Brain microvascular endothelial cell (primary cell): ENCODE measurements at regions not wholly inside any gene's neighbourhood (a gene's known extent, or its start where the extent isn't known, plus 50 kb on each side); places are given as distances from the start of the nearest gene placed in this dataset.

ENCODE experiments used
- DNase-seq: peaks from one replicate; pipeline ENCODE4 v3.0.0-alpha.2; 2020
- H3K27ac ChIP-seq: fragments of 250-450 bp; sonication (Bioruptor Pico); 2 replicates; pipeline ENCODE4 v1.5.1; 2020; ENCODE audit warnings: mild to moderate bottlenecking, moderate library complexity
- H3K27me3 ChIP-seq: fragments of 250-450 bp; sonication (Bioruptor Pico); replicated peaks from 2 replicates; pipeline ENCODE4 v1.5.1; 2020; ENCODE audit warnings: mild to moderate bottlenecking
- H3K36me3 ChIP-seq: fragments of 250-450 bp; sonication (Bioruptor Pico); replicated peaks from 2 replicates; pipeline ENCODE4 v1.5.1; 2020; ENCODE audit warnings: mild to moderate bottlenecking
- H3K4me3 ChIP-seq: 2 replicates; pipeline ENCODE4 v1.5.1; 2011; ENCODE audit warnings: low read depth, mild to moderate bottlenecking, control low read depth, low read length, moderate library complexity
- in situ Hi-C: cut with HindIII; loops from 2 replicates; pipeline ENCODE4 v1.10.0; 2017; ENCODE audit warnings: low sequenced_read_pairs, low pct_ligation_motif_present
- TF ChIP-seq, protein P1 (sequence below): IDR thresholded peaks from 2 replicates; pipeline ENCODE4 v1.5.1; 2011; ENCODE audit warnings: low read depth, mild to moderate bottlenecking, moderate library complexity, low read length, control low read depth, inconsistent platforms; ENCODE audit errors: missing control alignments

DNA sequence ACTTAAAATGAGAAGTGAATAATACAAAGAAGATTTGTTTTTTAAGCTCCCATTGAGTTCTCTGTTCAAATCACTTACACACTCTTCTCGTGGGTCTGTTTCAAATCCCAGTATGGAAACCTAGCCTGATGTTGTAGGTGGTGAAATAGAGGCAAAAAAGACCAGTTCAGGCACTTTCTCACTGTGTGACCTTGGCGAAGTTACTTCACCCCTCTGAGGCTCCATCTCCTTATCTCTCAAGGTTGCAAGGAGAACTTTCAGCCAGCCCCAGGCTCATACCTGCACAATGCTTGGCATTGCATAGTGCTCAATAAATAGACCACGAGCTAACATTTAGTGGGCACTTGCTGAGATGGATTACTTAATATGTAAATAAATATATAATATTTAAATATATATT is 90.1 kb downstream of the PRLHR start:
- in situ Hi-C loops = no loop called here
- no peak overlapping the region for H3K27ac ChIP-seq

DNA sequence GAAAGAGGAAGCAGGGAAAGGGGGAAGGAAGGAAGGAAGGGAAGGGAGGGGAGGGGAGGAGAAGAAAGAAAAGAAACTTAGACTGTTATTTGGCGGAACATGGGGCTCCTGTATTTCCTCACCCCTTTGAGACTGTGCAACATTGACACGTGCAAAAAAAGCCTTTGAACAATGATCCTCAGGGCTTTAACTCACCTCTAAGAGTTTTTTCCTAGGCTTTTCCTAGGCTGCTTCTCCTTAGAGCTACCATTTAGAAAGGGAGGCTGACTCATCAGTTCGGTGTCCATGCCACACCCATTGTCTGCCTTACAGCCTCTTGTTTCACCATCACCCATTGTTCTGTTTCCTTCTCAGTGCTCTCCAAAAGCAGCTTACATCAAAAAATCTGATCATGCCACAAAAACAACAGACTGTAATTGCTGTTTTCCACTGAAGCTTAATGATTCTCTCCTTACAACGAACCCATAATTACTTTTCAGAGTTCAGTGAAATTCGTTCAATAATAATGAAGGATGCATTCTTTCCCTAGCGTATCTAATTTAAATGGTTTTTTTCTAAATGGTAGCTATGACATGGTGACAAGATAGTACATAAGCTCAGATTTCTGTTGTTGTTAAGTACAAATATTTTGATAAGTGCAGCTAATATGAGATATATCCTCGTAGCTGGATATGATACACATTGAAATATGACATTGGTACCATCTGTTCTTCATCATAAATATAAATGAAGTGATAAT is 90.8 kb downstream of the PRLHR start:
- Histone ChIP-seq H3K27ac (no peak overlapping the region), H3K36me3 (no peaks in the 10 kb centered on the region), H3K4me3 (no peak overlapping the region), H3K27me3 (no peaks in the 10 kb centered on the region)
- TF ChIP-seq, protein P1, sequence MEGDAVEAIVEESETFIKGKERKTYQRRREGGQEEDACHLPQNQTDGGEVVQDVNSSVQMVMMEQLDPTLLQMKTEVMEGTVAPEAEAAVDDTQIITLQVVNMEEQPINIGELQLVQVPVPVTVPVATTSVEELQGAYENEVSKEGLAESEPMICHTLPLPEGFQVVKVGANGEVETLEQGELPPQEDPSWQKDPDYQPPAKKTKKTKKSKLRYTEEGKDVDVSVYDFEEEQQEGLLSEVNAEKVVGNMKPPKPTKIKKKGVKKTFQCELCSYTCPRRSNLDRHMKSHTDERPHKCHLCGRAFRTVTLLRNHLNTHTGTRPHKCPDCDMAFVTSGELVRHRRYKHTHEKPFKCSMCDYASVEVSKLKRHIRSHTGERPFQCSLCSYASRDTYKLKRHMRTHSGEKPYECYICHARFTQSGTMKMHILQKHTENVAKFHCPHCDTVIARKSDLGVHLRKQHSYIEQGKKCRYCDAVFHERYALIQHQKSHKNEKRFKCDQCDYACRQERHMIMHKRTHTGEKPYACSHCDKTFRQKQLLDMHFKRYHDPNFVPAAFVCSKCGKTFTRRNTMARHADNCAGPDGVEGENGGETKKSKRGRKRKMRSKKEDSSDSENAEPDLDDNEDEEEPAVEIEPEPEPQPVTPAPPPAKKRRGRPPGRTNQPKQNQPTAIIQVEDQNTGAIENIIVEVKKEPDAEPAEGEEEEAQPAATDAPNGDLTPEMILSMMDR = no peak
- in situ Hi-C loops = no loop called here
- peak; percentile 27 for DNase-seq

More for the DNA sequence above, 90.1 kb downstream of the PRLHR start:
- Histone ChIP-seq H3K27me3 (no peaks in the 10 kb centered on the region), H3K36me3 (no peaks in the 10 kb centered on the region), H3K4me3 (no peak overlapping the region)
- DNase-seq = no peak
- TF ChIP-seq, protein P1 = no peak

DNA sequence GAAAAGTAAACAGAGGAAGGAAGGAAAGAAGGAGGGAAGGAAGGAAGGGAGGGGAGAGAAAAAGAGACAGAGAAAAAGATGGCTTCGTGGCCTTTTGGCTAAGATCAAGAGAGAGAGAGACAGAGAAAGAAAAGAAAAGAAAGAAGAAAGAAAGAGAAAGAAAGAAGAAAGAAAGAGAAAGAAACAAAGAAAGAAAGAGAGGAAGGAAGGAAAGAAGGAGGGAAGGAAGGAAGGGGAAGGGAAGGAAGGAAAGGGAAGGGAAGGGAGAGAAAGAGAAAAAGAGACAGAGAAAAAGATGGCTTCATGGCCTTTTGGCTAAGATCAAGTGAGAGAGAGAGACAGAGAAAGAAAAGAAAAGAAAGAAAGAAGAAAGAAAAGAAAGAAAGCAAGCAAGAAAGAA is 91.4 kb downstream of the PRLHR start:
- Histone ChIP-seq H3K27me3 (no peaks in the 10 kb centered on the region), H3K36me3 (no peaks in the 10 kb centered on the region), H3K27ac (no peak overlapping the region), H3K4me3 (no peak overlapping the region)
- TF ChIP-seq, protein P1 = no peak
- in situ Hi-C loops = no loop called here
- no peak for DNase-seq

DNA sequence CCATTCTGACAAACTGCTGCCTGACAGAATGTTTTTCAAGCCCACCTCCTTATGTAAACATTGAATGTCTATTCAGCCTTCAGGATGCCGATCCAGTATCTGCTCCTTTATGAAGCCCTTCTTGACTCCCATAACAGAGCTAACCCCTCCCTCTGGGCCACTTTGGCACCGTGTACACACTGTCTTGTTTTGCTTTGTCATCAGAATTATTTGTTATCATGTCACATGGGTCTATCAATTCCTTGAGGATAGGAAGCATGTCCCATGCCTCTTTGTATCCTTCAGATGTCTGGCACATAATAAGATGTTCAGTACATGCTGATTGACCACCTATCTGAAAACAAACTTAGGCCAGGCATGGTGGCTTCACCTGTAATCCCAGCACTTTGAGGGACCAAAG is 92.3 kb downstream of the PRLHR start:
- no peaks in the 10 kb centered on the region for H3K27me3 ChIP-seq
- H3K27ac ChIP-seq = no peak overlapping the region
- TF ChIP-seq, protein P1 = no peak
- in situ Hi-C loops = no loop called here
- H3K36me3 ChIP-seq = no peaks in the 10 kb centered on the region
- H3K4me3 ChIP-seq = no peak overlapping the region
- DNase-seq = no peak

DNA sequence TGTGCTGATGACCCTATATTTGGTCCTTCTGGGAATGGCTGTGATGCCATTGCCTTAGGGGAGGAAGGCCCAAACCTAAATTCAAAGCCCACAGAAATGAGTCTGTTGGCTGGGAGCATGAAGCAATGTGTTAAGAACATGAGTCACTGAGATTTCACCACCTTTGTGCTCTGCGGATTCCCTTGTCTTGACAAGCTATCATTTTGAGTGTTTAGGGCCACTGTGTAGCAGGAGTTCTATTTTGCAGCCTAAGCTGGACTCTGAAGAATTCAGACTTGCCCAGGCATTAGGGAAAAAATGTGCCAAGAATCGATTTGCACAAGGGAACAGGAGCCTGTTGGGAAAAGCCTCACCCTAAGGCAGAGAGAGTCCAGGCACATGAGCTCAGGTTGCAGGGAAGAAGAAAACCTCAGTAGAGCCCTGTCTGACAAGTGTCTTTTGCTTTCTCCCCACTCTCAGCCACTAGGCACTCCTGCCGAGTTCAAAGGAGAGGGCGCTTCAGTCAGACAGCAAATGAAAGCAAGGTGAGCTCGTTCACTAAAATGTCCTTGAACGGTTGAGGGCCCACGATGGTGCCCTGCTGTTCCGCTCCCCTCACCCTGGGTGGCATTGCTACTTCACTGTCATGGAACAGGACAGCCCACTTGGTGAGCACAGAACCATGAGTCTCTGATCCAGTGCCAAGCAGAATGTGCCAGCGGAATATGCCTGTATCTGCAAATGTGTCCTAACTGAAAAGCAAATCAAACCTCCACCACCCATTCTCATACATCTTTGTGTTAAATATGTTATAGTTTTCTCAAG is 93.6 kb downstream of the PRLHR start:
- in situ Hi-C loops = no loop called here
- TF ChIP-seq, protein P1 = no peak
- H3K4me3 ChIP-seq = no peak overlapping the region
- DNase-seq = peak; percentile 35
- no peaks in the 10 kb centered on the region for H3K36me3 ChIP-seq
- no peaks in the 10 kb centered on the region for H3K27me3 ChIP-seq
- no peak overlapping the region for H3K27ac ChIP-seq

DNA sequence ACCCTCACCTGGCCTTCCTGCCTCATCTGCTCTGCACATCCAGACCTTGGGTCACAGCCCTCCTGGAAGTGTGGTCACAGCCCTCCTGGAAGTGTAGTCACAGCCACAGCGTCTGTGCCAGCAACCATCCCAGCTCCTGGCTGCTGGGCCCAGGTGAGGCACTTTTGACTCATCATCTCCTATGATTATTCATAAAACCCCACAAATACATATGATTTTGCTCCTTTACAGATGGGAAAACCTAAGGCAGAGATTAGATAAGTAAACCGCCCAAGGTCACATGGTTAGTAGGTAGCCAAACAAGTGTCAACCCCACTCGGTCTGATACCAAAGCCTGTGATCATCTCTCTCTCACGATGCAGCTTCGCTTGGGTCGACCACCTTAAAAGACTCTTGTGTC is 94.3 kb downstream of the PRLHR start:
- no peak for DNase-seq
- Histone ChIP-seq H3K4me3 (no peak overlapping the region), H3K27ac (no peak overlapping the region), H3K27me3 (no peaks in the 10 kb centered on the region), H3K36me3 (no peaks in the 10 kb centered on the region)
- TF ChIP-seq, protein P1 = no peak
- in situ Hi-C loops = no loop called here
